ENCODE measurements at regions not wholly inside any gene's neighbourhood (a gene's known extent, or its start where the extent isn't known, plus 50 kb on each side); places are given as distances from the start of the nearest gene placed in this dataset.

- DNase-seq (ENCODE audit: low read depth), result no peak
- no peak for TF ChIP-seq CTCF (conservative IDR thresholded peaks at IDR 0.05; ENCODE audit: low read depth, low read length)
Measured at GRCh38 chrX:39008549-39008948, 207.3 kb downstream of the MID1IP1 start.

GRCh38 chrX:39011454-39012221 is 210.4 kb downstream of the MID1IP1 start:
- H3K4me3 ChIP-seq (ENCODE audit: low read depth, low read length), result no peak overlapping the region
- no peak for TF ChIP-seq CTCF (conservative IDR thresholded peaks at IDR 0.05; ENCODE audit: low read depth, low read length)
- no peak for DNase-seq (ENCODE audit: low read depth)

More at GRCh38 chrX:39008549-39008948, 207.3 kb downstream of the MID1IP1 start:
- H3K4me3 ChIP-seq (ENCODE audit: low read depth, low read length), result no peak overlapping the region

GRCh38 chrX:39012621-39013111 is 211.4 kb downstream of the MID1IP1 start:
- H3K4me3 ChIP-seq (ENCODE audit: low read depth, low read length), result no peak overlapping the region
- TF ChIP-seq CTCF (conservative IDR thresholded peaks at IDR 0.05; ENCODE audit: low read depth, low read length), result no peak
- DNase-seq (ENCODE audit: low read depth), result no peak

GRCh38 chrX:39016556-39016955 is 215.3 kb downstream of the MID1IP1 start:
- TF ChIP-seq CTCF (conservative IDR thresholded peaks at IDR 0.05; ENCODE audit: low read depth, low read length), result no peak
- DNase-seq (ENCODE audit: low read depth), result peak; percentile 19
- no peak overlapping the region for H3K4me3 ChIP-seq (ENCODE audit: low read depth, low read length)

DNA sequence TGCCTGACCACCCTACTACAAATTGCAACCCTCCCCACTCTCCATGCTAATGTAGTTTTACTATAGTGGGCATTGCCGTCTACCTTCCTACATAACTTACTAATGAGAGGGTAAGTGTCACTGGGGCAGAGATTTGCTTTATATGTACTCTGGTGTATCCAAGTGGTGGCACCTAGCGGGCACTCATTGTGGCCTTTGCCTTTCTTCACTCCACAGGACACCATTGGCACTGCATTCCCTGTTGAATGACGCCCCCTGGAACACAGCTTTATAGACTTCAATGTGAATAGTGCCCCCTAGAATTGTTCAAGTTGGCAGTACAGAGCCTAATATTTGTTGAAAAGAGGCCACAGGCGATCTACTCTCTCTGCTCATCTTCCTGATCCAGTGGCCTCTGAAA is 215.8 kb downstream of the MID1IP1 start:
- no peak for DNase-seq (ENCODE audit: low read depth)
- TF ChIP-seq CTCF (conservative IDR thresholded peaks at IDR 0.05; ENCODE audit: low read depth, low read length), result peak; percentile 38
- H3K4me3 ChIP-seq (ENCODE audit: low read depth, low read length), result no peak overlapping the region

GRCh38 chrX:39017716-39018115 is 216.5 kb downstream of the MID1IP1 start:
- no peak for TF ChIP-seq CTCF (conservative IDR thresholded peaks at IDR 0.05; ENCODE audit: low read depth, low read length)
- H3K4me3 ChIP-seq (ENCODE audit: low read depth, low read length), result no peak overlapping the region
- DNase-seq (ENCODE audit: low read depth), result no peak

DNA sequence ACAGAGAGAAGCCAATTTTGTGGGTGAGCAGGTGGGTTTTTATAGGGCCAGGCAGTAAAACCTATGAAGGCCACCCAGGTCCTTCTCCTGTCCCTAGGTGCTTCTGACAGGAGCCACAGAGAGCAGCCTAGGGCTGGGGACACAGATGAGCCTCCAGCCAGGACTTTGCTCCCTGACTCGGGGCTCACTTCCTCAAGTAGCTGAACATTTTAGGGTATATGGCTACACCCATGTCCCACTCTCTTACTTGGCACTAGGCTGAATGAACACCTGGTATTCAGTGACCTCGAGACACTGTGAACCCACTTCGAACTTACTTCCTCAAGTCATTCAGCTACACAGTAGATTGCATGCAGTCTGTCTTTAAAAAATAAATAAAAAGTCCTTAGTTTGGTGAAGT is 217.3 kb downstream of the MID1IP1 start:
- no peak for TF ChIP-seq CTCF (conservative IDR thresholded peaks at IDR 0.05; ENCODE audit: low read depth, low read length)
- no peak overlapping the region for H3K4me3 ChIP-seq (ENCODE audit: low read depth, low read length)
- no peak for DNase-seq (ENCODE audit: low read depth)
